Breast epithelium (tissue), 3 donors: ENCODE measurements at regions not wholly inside any gene's neighbourhood (a gene's known extent, or its start where the extent isn't known, plus 50 kb on each side); places are given as distances from the start of the nearest gene placed in this dataset.

Experiments
- CTCF ChIP-seq, 3 donors: fragments of 450-650 bp; IDR thresholded peaks; one replicate each; pipeline ENCODE4 v1.5.1; 2016 to 2017; ENCODE audit warnings: antibody characterized with exemption in 3 of 3, mild to moderate bottlenecking in 3 of 3, moderate library complexity in 3 of 3
- POLR2A ChIP-seq: fragments of 450-650 bp; IDR thresholded peaks from one replicate; pipeline ENCODE4 v1.6.1; 2016; ENCODE audit warnings: antibody characterized with exemption, mild to moderate bottlenecking, moderate library complexity

GRCh38 chr7:81621893-81622292 lies 148.0 kb downstream of the HGF start:
- TF ChIP-seq POLR2A (no peak), CTCF (IDR thresholded peaks at IDR 0.05) (no peak)
